ENCODE measurements at regions not wholly inside any gene's neighbourhood (a gene's known extent, or its start where the extent isn't known, plus 50 kb on each side); places are given as distances from the start of the nearest gene placed in this dataset.

DNA sequence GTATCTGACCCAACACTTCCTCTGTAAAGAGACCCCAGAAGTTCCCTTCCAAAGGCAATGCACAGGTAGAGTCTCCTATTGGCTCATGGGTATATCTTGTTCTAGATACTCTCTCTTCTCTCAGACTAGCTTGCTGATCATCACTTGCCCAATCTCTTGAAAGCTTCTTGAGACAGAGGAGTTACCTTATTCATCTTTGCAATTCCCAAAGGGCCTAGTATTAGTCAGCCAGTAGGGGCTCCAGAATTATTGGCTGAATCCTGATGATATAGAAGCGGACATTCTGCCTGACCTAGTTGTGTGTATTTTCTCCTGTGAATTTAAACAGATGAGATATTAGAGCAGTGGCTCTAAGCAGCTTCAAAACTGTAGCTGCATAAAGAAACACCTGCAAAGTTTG, 304.0 kb upstream of the KLF4 start:
- FAIRE-seq (no peak), DNase-seq (ENCODE audit: low read depth, low spot score) (no peak)
- H2AFZ ChIP-seq (ENCODE audit: control insufficient read depth, low read length) = no peak overlapping the region
- H3K79me2 ChIP-seq (ENCODE audit: control insufficient read depth, insufficient read depth, low read length) = no peaks in the 10 kb centered on the region
- H3K9me3 ChIP-seq (ENCODE audit: control insufficient read depth, low read depth, low read length) = no peaks in the 10 kb centered on the region
- no peak for TF ChIP-seq EZH2 (IDR thresholded peaks at IDR 0.05; ENCODE audit: low read length)
- TF ChIP-seq, protein P1, sequence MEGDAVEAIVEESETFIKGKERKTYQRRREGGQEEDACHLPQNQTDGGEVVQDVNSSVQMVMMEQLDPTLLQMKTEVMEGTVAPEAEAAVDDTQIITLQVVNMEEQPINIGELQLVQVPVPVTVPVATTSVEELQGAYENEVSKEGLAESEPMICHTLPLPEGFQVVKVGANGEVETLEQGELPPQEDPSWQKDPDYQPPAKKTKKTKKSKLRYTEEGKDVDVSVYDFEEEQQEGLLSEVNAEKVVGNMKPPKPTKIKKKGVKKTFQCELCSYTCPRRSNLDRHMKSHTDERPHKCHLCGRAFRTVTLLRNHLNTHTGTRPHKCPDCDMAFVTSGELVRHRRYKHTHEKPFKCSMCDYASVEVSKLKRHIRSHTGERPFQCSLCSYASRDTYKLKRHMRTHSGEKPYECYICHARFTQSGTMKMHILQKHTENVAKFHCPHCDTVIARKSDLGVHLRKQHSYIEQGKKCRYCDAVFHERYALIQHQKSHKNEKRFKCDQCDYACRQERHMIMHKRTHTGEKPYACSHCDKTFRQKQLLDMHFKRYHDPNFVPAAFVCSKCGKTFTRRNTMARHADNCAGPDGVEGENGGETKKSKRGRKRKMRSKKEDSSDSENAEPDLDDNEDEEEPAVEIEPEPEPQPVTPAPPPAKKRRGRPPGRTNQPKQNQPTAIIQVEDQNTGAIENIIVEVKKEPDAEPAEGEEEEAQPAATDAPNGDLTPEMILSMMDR (optimal IDR thresholded peaks at IDR 0.05 in 1 of 3, IDR thresholded peaks at IDR 0.05 in 1 of 3, conservative IDR thresholded peaks at IDR 0.05 in 1 of 3; ENCODE audit: extremely low read depth in 1 of 3, insufficient read depth in 2 of 3, low read length in 3 of 3) = no peak
- no peak overlapping the region for H3K4me3 ChIP-seq (ENCODE audit: control insufficient read depth in 2 of 3, extremely low read depth in 1 of 3, insufficient read depth in 2 of 3, low read depth in 1 of 3, low read length in 3 of 3)
- H4K20me1 ChIP-seq (ENCODE audit: control insufficient read depth, extremely low read depth, insufficient read depth, low read length) = no peaks in the 10 kb centered on the region
- H3K36me3 ChIP-seq (ENCODE audit: control insufficient read depth in 2 of 2, extremely low read depth in 1 of 2, insufficient read depth in 2 of 2, low read length in 2 of 2) = no peaks in the 10 kb centered on the region
- H3K4me1 ChIP-seq (ENCODE audit: control insufficient read depth, extremely low read depth, insufficient read depth, low read length) = no peaks in the 10 kb centered on the region
- dilution Hi-C loops (cut with MboI; ENCODE audit: extremely low pct_ligation_motif_present, low sequenced_read_pairs) = no loop called here
- H3K9ac ChIP-seq (ENCODE audit: control insufficient read depth, extremely low read depth, insufficient read depth, low read length) = no peak overlapping the region
- no peak overlapping the region for H3K4me2 ChIP-seq (ENCODE audit: control insufficient read depth, extremely low read depth, insufficient read depth, low read depth, low read length)
- no peaks in the 10 kb centered on the region for H3K27me3 ChIP-seq (ENCODE audit: control insufficient read depth, extremely low read depth, insufficient read depth, low read length)
- no peak overlapping the region for H3K27ac ChIP-seq (ENCODE audit: control insufficient read depth, insufficient read depth, low read length)
- no peaks in the 10 kb centered on the region for H3K9me1 ChIP-seq (ENCODE audit: control insufficient read depth, extremely low read depth, insufficient read depth, low read length)

DNA sequence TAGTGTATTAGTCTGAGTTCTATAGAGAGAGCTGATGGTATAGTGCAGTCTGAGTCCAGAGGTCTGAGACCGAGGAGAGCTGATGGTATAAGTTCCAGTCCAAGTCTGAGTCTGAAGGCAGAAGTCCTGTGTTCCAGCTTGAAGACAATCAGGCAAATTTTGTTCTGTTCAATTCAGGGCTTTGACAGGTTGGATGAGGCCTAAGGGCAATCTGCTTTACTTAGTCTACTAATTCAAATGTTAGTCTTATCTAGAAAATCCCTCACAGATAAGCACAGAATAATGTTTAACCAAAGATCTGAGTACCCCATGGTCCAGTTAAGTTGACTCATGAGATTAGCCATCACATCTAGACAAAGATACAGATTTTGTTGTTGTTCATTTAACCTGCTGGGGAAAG, 303.0 kb upstream of the KLF4 start:
- FAIRE-seq = no peak
- Histone ChIP-seq H3K4me3 (ENCODE audit: control insufficient read depth in 2 of 3, extremely low read depth in 1 of 3, insufficient read depth in 2 of 3, low read depth in 1 of 3, low read length in 3 of 3) (no peak overlapping the region), H3K9me1 (ENCODE audit: control insufficient read depth, extremely low read depth, insufficient read depth, low read length) (no peaks in the 10 kb centered on the region), H2AFZ (ENCODE audit: control insufficient read depth, low read length) (no peak overlapping the region), H3K79me2 (ENCODE audit: control insufficient read depth, insufficient read depth, low read length) (no peaks in the 10 kb centered on the region), H3K27me3 (ENCODE audit: control insufficient read depth, extremely low read depth, insufficient read depth, low read length) (no peaks in the 10 kb centered on the region), H3K36me3 (ENCODE audit: control insufficient read depth in 2 of 2, extremely low read depth in 1 of 2, insufficient read depth in 2 of 2, low read length in 2 of 2) (no peaks in the 10 kb centered on the region), H3K27ac (ENCODE audit: control insufficient read depth, insufficient read depth, low read length) (no peak overlapping the region), H3K4me1 (ENCODE audit: control insufficient read depth, extremely low read depth, insufficient read depth, low read length) (no peaks in the 10 kb centered on the region), H3K9me3 (ENCODE audit: control insufficient read depth, low read depth, low read length) (no peaks in the 10 kb centered on the region), H3K4me2 (ENCODE audit: control insufficient read depth, extremely low read depth, insufficient read depth, low read depth, low read length) (no peak overlapping the region), H4K20me1 (ENCODE audit: control insufficient read depth, extremely low read depth, insufficient read depth, low read length) (no peaks in the 10 kb centered on the region), H3K9ac (ENCODE audit: control insufficient read depth, extremely low read depth, insufficient read depth, low read length) (no peak overlapping the region)
- TF ChIP-seq, protein P1 (optimal IDR thresholded peaks at IDR 0.05 in 1 of 3, IDR thresholded peaks at IDR 0.05 in 1 of 3, conservative IDR thresholded peaks at IDR 0.05 in 1 of 3; ENCODE audit: extremely low read depth in 1 of 3, insufficient read depth in 2 of 3, low read length in 3 of 3) = no peak
- TF ChIP-seq EZH2 (IDR thresholded peaks at IDR 0.05; ENCODE audit: low read length) = no peak
- DNase-seq (ENCODE audit: low read depth, low spot score) = no peak
- dilution Hi-C loops (cut with MboI; ENCODE audit: extremely low pct_ligation_motif_present, low sequenced_read_pairs) = no loop called here

All from keratinocyte (primary cell).